Esophagus squamous epithelium (tissue), 4 donors: ENCODE measurements at regions not wholly inside any gene's neighbourhood (a gene's known extent, or its start where the extent isn't known, plus 50 kb on each side); places are given as distances from the start of the nearest gene placed in this dataset.
"Not testable (repeated sequence)": the region's sequence is repeated elsewhere in the genome, so short reads cannot be mapped to it uniquely, and the experiment has no call there.

ENCODE experiments used
- CTCF ChIP-seq, 6 experiments: fragments of 450-650 bp in 4 of 6; fragments of 200-600 bp in 2 of 6; sonication (generic) in 2 of 6; IDR thresholded peaks; one replicate each; pipeline ENCODE4 v1.5.1; 2016 to 2019; ENCODE audit warnings: antibody characterized with exemption in 6 of 6, mild to moderate bottlenecking in 4 of 6, moderate library complexity in 4 of 6
- POLR2A ChIP-seq, 4 donors: fragments of 450-650 bp; IDR thresholded peaks; one replicate each; pipeline ENCODE4 v1.6.1; 2017; ENCODE audit warnings: antibody characterized with exemption in 4 of 4, mild to moderate bottlenecking in 4 of 4, moderate library complexity in 3 of 4

GRCh38 chr2:87524619-87525188 is 223.2 kb upstream of the PLGLB2 start:
- TF ChIP-seq POLR2A, CTCF (IDR thresholded peaks at IDR 0.05): not testable (repeated sequence)
